CD4-positive, alpha-beta T cell treated with Interleukin-17A for 4 hours (primary cell): ENCODE measurements at regions not wholly inside any gene's neighbourhood (a gene's known extent, or its start where the extent isn't known, plus 50 kb on each side); places are given as distances from the start of the nearest gene placed in this dataset.
"Not testable (repeated sequence)": the region's sequence is repeated elsewhere in the genome, so short reads cannot be mapped to it uniquely, and the experiment has no call there.

Source experiments
- DNase-seq: peaks from one replicate; pipeline ENCODE4 v3.0.0-alpha.2; 2020; ENCODE audit warnings: mixed read lengths

- DNase-seq: no peak
Observed at GRCh38 chr13:50277906-50278305, 262.7 kb downstream of the KCNRG start.

GRCh38 chr13:50280441-50280937, 265.2 kb downstream of the KCNRG start:
- no peak for DNase-seq

GRCh38 chr13:50282016-50282415, 266.8 kb downstream of the KCNRG start:
- DNase-seq: no peak

GRCh38 chr13:50283017-50283416, 267.8 kb downstream of the KCNRG start:
- DNase-seq: no peak

- DNase-seq: no peak
Observed at GRCh38 chr13:50284540-50284939, 269.3 kb downstream of the KCNRG start.

GRCh38 chr13:50285283-50285682, 270.0 kb downstream of the KCNRG start:
- no peak for DNase-seq

GRCh38 chr13:50286324-50286723, 271.1 kb downstream of the KCNRG start:
- no peak for DNase-seq

- no peak for DNase-seq
Observed at GRCh38 chr13:50290186-50290585, 274.9 kb downstream of the KCNRG start.

GRCh38 chr13:50291611-50292010, 276.4 kb downstream of the KCNRG start:
- DNase-seq: no peak

- DNase-seq: no peak
Observed at GRCh38 chr13:50292081-50292480, 276.8 kb downstream of the KCNRG start.

- DNase-seq: not testable (repeated sequence)
Observed at GRCh38 chr13:50294425-50294824, 279.2 kb downstream of the KCNRG start.

GRCh38 chr13:50299546-50300249, 284.5 kb downstream of the KCNRG start:
- no peak for DNase-seq

- no peak for DNase-seq
Observed at GRCh38 chr13:50303963-50304721, 288.9 kb downstream of the KCNRG start.

GRCh38 chr13:50306156-50306555, 290.9 kb downstream of the KCNRG start:
- DNase-seq: no peak

- no peak for DNase-seq
Observed at GRCh38 chr13:50309318-50309717, 294.1 kb downstream of the KCNRG start.

- DNase-seq: no peak
Observed at GRCh38 chr13:50309882-50310594, 294.8 kb downstream of the KCNRG start.

- no peak for DNase-seq
Observed at GRCh38 chr13:50310734-50311133, 295.5 kb downstream of the KCNRG start.

- DNase-seq: no peak
Observed at GRCh38 chr13:50318887-50319286, 303.6 kb downstream of the KCNRG start.

- no peak for DNase-seq
Observed at GRCh38 chr13:50319635-50320255, 304.5 kb downstream of the KCNRG start.

GRCh38 chr13:50320271-50320862, 305.1 kb downstream of the KCNRG start:
- DNase-seq: no peak

GRCh38 chr13:50322006-50322405, 306.8 kb downstream of the KCNRG start:
- no peak for DNase-seq

- no peak for DNase-seq
Observed at GRCh38 chr13:50323440-50324065, 308.3 kb downstream of the KCNRG start.
